GM23248 (cell line): ENCODE measurements at regions not wholly inside any gene's neighbourhood (a gene's known extent, or its start where the extent isn't known, plus 50 kb on each side); places are given as distances from the start of the nearest gene placed in this dataset.

Source experiments
- DNase-seq: peaks from one replicate; pipeline ENCODE4 v3.0.0-alpha.2; 2015
- H2AFZ ChIP-seq: fragments of 200-600 bp; sonication (generic); 2 replicates; pipeline ENCODE4 v1.6.1; 2016; ENCODE audit warnings: antibody characterized with exemption
- H3F3A ChIP-seq: fragments of 200-600 bp; sonication (generic); 2 replicates; pipeline ENCODE4 v1.6.1; 2016; ENCODE audit warnings: mild to moderate bottlenecking, antibody characterized with exemption, mixed run types; ENCODE audit not compliant: insufficient read depth
- H3K27ac ChIP-seq: fragments of 200-600 bp; sonication (generic); 2 replicates; pipeline ENCODE4 v1.5.1; 2016; ENCODE audit warnings: mild to moderate bottlenecking
- H3K27me3 ChIP-seq: fragments of 200-600 bp; sonication (generic); replicated peaks from 2 replicates; pipeline ENCODE4 v1.6.1; 2016; ENCODE audit warnings: mild to moderate bottlenecking; ENCODE audit not compliant: insufficient read depth
- H3K36me3 ChIP-seq: fragments of 200-600 bp; sonication (generic); 2 replicates; pipeline ENCODE4 v1.6.1; 2016; ENCODE audit warnings: low read depth, mild to moderate bottlenecking
- H3K4me1 ChIP-seq: fragments of 200-600 bp; sonication (generic); 2 replicates; pipeline ENCODE4 v1.6.1; 2016; ENCODE audit warnings: mild to moderate bottlenecking; ENCODE audit not compliant: insufficient read depth
- H3K4me2 ChIP-seq: fragments of 200-600 bp; sonication (generic); one replicate; pipeline ENCODE4 v1.6.1; 2016; ENCODE audit warnings: mild to moderate bottlenecking; ENCODE audit not compliant: unreplicated experiment
- H3K4me3 ChIP-seq: fragments of 200-600 bp; sonication (generic); 2 replicates; pipeline ENCODE4 v1.5.1; 2016; ENCODE audit warnings: mild to moderate bottlenecking
- H3K79me2 ChIP-seq: fragments of 200-600 bp; sonication (generic); 2 replicates; pipeline ENCODE4 v1.6.1; 2016; ENCODE audit warnings: mild to moderate bottlenecking; ENCODE audit not compliant: insufficient read depth
- H3K9ac ChIP-seq: fragments of 200-600 bp; sonication (generic); 2 replicates; pipeline ENCODE4 v1.6.1; 2016; ENCODE audit warnings: mild to moderate bottlenecking
- H3K9me2 ChIP-seq: fragments of 200-600 bp; sonication (generic); 2 replicates; pipeline ENCODE4 v1.6.1; 2016; ENCODE audit warnings: mixed run types, mild to moderate bottlenecking, moderate library complexity; ENCODE audit not compliant: insufficient read depth
- H3K9me3 ChIP-seq: fragments of 200-600 bp; sonication (generic); one replicate; pipeline ENCODE4 v1.6.1; 2017; ENCODE audit warnings: low read depth
- H4K20me1 ChIP-seq: fragments of 200-600 bp; sonication (generic); 2 replicates; pipeline ENCODE4 v1.6.0; 2016; ENCODE audit not compliant: insufficient read depth
- EZH2 ChIP-seq: fragments of 200-600 bp; sonication (generic); IDR thresholded peaks from 2 replicates; pipeline ENCODE4 v1.6.1; 2018; ENCODE audit warnings: antibody characterized with exemption, mild to moderate bottlenecking; ENCODE audit not compliant: insufficient read depth, poor library complexity, severe bottlenecking
- EZH2phosphoT487 ChIP-seq: fragments of 200-600 bp; sonication (generic); IDR thresholded peaks from 2 replicates; pipeline ENCODE4 v1.6.1; 2018; ENCODE audit warnings: antibody characterized with exemption, moderate library complexity, mild to moderate bottlenecking, low read depth; ENCODE audit not compliant: insufficient read depth
- WGBS, 2 experiments: methylation state at CpG; one replicate each; pipeline ENCODE4 v1.1.6; 2015 to 2017; ENCODE audit warnings: low lambda C conversion rate in 2 of 2, low coverage in 1 of 2; ENCODE audit errors: missing lambda C conversion rate in 2 of 2; 5-methylcytosine and 5-hydroxymethylcytosine counted together
- in situ Hi-C: fragments of 300-500 bp; cut with MboI; formaldehyde crosslinking; loops from 2 replicates; pipeline ENCODE4 v1.15.0; 2020

- Histone ChIP-seq H3K27ac (no peak overlapping the region), H4K20me1 (no peaks in the 10 kb centered on the region), H3K4me1 (no peaks in the 10 kb centered on the region), H3K27me3 (peaks cover 8% of the 10 kb centered on the region; the same call in 1 of the 2 replicates), H2AFZ (no peak overlapping the region), H3K4me3 (no peak overlapping the region), H3K9ac (no peak overlapping the region), H3K36me3 (no peaks in the 10 kb centered on the region), H3K9me2 (no peaks in the 10 kb centered on the region), H3K79me2 (no peaks in the 10 kb centered on the region), H3F3A (no peaks in the 10 kb centered on the region), H3K9me3 (no peaks in the 10 kb centered on the region), H3K4me2 (no peak overlapping the region)
- 53 to 60% methylated on average over 12 of the region's 12 CpGs for WGBS, 2 experiments
- TF ChIP-seq EZH2 (no peak), EZH2phosphoT487 (no peak)
- peak; percentile 29 for DNase-seq
- in situ Hi-C loops = no loop called here
These were observed 156.0 kb downstream of the TFCP2L1 start for GRCh38 chr2:121128741-121129659.

DNA sequence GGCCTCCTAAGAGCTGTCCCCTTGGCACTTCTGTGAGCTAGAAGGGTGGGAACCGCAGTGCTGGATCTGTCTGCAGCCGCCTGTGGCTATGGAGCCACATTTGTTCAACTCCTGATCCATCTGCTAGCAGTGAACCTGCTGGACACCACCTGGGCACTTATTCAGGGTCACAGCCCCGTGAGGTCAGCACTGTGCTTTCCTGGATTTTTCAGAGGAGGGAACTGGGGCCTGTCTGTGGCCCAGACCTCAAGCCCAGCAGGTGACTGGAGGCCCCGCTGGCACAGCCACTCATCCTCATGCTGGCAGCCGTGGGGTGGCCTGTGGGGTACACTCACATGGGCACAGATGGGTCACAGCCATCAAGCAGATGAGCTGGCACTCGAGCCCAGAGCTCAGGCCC, 155.3 kb downstream of the TFCP2L1 start:
- in situ Hi-C loops = no loop called here
- no peaks in the 10 kb centered on the region for H3K4me1 ChIP-seq

DNA sequence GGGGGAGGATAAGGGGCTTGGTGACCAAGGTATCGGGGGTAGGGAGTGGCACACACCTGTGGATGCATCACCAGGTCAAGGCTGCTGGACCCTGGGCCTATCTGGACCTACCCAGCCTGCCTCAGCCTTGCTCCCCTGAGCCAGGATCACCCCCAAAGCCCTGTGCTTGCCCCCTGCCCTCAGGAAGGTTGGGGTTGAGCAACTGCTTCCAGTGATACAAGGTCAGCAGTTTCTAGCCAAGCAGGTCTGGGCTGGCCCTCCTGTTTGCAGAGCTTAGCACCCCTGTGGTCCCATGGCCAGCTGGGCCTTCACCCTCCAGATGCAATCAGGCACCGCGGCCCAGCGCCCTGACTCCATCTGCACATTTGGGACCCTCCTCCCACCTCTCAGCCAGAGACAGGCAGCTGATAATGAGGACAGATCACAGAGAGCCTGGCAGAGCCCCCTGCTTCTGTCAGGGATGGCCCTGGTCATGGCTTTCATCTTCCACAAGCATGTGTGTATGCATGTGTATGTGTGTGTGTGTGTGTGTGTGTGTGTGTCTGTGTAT, 154.6 kb downstream of the TFCP2L1 start:
- H2AFZ ChIP-seq = no peak overlapping the region
- no peak overlapping the region for H3K27ac ChIP-seq
- no peak for DNase-seq
- TF ChIP-seq EZH2phosphoT487 (no peak), EZH2 (no peak)
- H3K4me3 ChIP-seq = no peak overlapping the region
- no peaks in the 10 kb centered on the region for H3F3A ChIP-seq
- H3K79me2 ChIP-seq = no peaks in the 10 kb centered on the region
- 0 out of 2 replicates have a peak, but pooled peaks cover 8% of the 10 kb centered on the region for H3K27me3 ChIP-seq
- no peak overlapping the region for H3K4me2 ChIP-seq
- H3K9ac ChIP-seq = no peak overlapping the region
- no peaks in the 10 kb centered on the region for H3K36me3 ChIP-seq
- H4K20me1 ChIP-seq = no peaks in the 10 kb centered on the region
- WGBS, 2 experiments = 63 to 88% methylated on average over 3 to 4 of the region's 4 CpGs
- in situ Hi-C loops = no loop called here
- H3K9me2 ChIP-seq = no peaks in the 10 kb centered on the region
- no peaks in the 10 kb centered on the region for H3K4me1 ChIP-seq
- no peaks in the 10 kb centered on the region for H3K9me3 ChIP-seq

More for the DNA sequence above, 155.3 kb downstream of the TFCP2L1 start:
- H3K27me3 ChIP-seq = peaks cover 8% of the 10 kb centered on the region; the same call in 1 of the 2 replicates
- H3K9me3 ChIP-seq = no peaks in the 10 kb centered on the region
- no peak for DNase-seq
- H2AFZ ChIP-seq = no peak overlapping the region
- no peaks in the 10 kb centered on the region for H3K36me3 ChIP-seq
- H3K4me2 ChIP-seq = no peak overlapping the region
- H3F3A ChIP-seq = no peaks in the 10 kb centered on the region
- no peak overlapping the region for H3K4me3 ChIP-seq
- H3K27ac ChIP-seq = no peak overlapping the region
- H4K20me1 ChIP-seq = no peaks in the 10 kb centered on the region
- no peaks in the 10 kb centered on the region for H3K79me2 ChIP-seq
- no peak overlapping the region for H3K9ac ChIP-seq
- H3K9me2 ChIP-seq = no peaks in the 10 kb centered on the region
- no peak for TF ChIP-seq EZH2
- TF ChIP-seq EZH2phosphoT487 = no peak
- WGBS, 2 experiments = 32 to 38% methylated on average over 6 of the region's 6 CpGs

DNA sequence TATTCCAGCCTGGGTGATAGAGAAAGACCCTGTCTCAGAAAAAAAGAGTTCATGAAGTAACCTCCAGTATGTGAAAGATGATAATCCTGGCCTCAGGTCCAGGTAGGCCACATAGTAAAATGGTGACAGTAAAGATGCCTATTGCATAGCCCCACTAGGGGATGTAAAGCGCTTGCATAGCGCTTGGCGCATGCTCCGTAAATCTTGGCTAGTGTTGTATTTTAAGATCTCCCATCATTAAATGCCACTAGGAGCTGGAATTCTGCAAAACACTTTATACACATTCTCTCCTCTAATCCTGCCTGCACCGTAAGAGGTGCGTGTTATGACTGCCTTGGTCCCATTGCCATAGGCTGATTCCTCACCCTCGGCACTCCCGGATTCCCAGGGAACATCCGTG, 153.6 kb downstream of the TFCP2L1 start:
- WGBS, 2 experiments = 64 to 70% methylated on average over 9 of the region's 9 CpGs

More for the DNA sequence above, 153.6 kb downstream of the TFCP2L1 start:
- no peak overlapping the region for H3K9ac ChIP-seq
- no peaks in the 10 kb centered on the region for H3K9me3 ChIP-seq
- no peaks in the 10 kb centered on the region for H3F3A ChIP-seq
- H4K20me1 ChIP-seq = no peaks in the 10 kb centered on the region
- H3K4me1 ChIP-seq = no peaks in the 10 kb centered on the region
- H3K27ac ChIP-seq = no peak overlapping the region
- H3K4me3 ChIP-seq = no peak overlapping the region
- in situ Hi-C loops = no loop called here
- DNase-seq = no peak
- H2AFZ ChIP-seq = no peak overlapping the region
- TF ChIP-seq EZH2 = no peak
- TF ChIP-seq EZH2phosphoT487 = no peak
- no peak overlapping the region for H3K4me2 ChIP-seq
- no peaks in the 10 kb centered on the region for H3K79me2 ChIP-seq
- H3K36me3 ChIP-seq = no peaks in the 10 kb centered on the region
- 0 out of 2 replicates have a peak, but pooled peaks cover 8% of the 10 kb centered on the region for H3K27me3 ChIP-seq
- H3K9me2 ChIP-seq = no peaks in the 10 kb centered on the region
